Ishikawa (cell line): ENCODE measurements at regions not wholly inside any gene's neighbourhood (a gene's known extent, or its start where the extent isn't known, plus 50 kb on each side); places are given as distances from the start of the nearest gene placed in this dataset.

Source experiments
- CEBPB ChIP-seq: IDR thresholded peaks from 2 replicates; pipeline ENCODE4 v1.6.1; 2012
- CREB1 ChIP-seq: IDR thresholded peaks from 2 replicates; pipeline ENCODE4 v1.6.1; 2012; ENCODE audit warnings: low read depth
- EGR1 ChIP-seq: IDR thresholded peaks from 2 replicates; pipeline ENCODE4 v1.6.1; 2012
- EP300 ChIP-seq: IDR thresholded peaks from 2 replicates; pipeline ENCODE4 v1.6.1; 2012; ENCODE audit warnings: borderline replicate concordance
- FOXM1 ChIP-seq: IDR thresholded peaks from 2 replicates; pipeline ENCODE4 v1.6.1; 2012; ENCODE audit warnings: low read depth, borderline replicate concordance
- RAD21 ChIP-seq: IDR thresholded peaks from 2 replicates; pipeline ENCODE4 v1.6.1; 2012; ENCODE audit warnings: low read depth
- TAF1 ChIP-seq: IDR thresholded peaks from 2 replicates; pipeline ENCODE4 v1.6.1; 2012; ENCODE audit warnings: low read depth, mild to moderate bottlenecking
- TCF12 ChIP-seq: IDR thresholded peaks from 2 replicates; pipeline ENCODE4 v1.6.1; 2012; ENCODE audit warnings: low read depth
- TEAD4 ChIP-seq: IDR thresholded peaks from 2 replicates; pipeline ENCODE4 v1.6.1; 2012
- YY1 ChIP-seq: IDR thresholded peaks from 2 replicates; pipeline ENCODE4 v1.6.1; 2012; ENCODE audit warnings: low read depth
- TF ChIP-seq, protein P1 (sequence below): IDR thresholded peaks from 2 replicates; pipeline ENCODE4 v1.6.1; 2012
- TF ChIP-seq, protein P2 (sequence below): IDR thresholded peaks from 2 replicates; pipeline ENCODE4 v1.6.1; 2012; ENCODE audit warnings: low read depth, mild to moderate bottlenecking
- TF ChIP-seq, protein P3 (sequence below): IDR thresholded peaks from 2 replicates; pipeline ENCODE4 v1.6.1; 2012

DNA sequence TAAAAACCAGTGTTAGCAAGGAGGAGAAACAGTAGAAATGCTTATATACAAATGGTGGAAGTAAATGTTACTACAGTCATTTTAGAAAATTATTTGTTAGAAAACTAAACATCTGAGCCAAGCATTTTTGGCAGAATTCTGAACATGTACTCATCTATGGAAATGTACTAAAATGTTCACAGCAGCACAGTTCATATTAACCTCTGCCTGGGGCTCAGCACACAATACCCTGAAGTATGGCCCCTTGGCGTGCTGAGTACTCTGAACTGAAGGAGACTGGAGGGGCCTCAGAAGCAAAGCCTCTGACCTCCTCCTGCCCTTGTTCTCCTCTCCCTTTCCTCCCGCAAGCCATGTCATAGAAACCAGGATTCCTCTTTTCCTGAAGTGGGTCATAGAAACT is 66.2 kb upstream of the RALGAPA2 start:
- TF ChIP-seq, protein P1, sequence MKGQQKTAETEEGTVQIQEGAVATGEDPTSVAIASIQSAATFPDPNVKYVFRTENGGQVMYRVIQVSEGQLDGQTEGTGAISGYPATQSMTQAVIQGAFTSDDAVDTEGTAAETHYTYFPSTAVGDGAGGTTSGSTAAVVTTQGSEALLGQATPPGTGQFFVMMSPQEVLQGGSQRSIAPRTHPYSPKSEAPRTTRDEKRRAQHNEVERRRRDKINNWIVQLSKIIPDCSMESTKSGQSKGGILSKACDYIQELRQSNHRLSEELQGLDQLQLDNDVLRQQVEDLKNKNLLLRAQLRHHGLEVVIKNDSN = no peak
- TF ChIP-seq, protein P2, sequence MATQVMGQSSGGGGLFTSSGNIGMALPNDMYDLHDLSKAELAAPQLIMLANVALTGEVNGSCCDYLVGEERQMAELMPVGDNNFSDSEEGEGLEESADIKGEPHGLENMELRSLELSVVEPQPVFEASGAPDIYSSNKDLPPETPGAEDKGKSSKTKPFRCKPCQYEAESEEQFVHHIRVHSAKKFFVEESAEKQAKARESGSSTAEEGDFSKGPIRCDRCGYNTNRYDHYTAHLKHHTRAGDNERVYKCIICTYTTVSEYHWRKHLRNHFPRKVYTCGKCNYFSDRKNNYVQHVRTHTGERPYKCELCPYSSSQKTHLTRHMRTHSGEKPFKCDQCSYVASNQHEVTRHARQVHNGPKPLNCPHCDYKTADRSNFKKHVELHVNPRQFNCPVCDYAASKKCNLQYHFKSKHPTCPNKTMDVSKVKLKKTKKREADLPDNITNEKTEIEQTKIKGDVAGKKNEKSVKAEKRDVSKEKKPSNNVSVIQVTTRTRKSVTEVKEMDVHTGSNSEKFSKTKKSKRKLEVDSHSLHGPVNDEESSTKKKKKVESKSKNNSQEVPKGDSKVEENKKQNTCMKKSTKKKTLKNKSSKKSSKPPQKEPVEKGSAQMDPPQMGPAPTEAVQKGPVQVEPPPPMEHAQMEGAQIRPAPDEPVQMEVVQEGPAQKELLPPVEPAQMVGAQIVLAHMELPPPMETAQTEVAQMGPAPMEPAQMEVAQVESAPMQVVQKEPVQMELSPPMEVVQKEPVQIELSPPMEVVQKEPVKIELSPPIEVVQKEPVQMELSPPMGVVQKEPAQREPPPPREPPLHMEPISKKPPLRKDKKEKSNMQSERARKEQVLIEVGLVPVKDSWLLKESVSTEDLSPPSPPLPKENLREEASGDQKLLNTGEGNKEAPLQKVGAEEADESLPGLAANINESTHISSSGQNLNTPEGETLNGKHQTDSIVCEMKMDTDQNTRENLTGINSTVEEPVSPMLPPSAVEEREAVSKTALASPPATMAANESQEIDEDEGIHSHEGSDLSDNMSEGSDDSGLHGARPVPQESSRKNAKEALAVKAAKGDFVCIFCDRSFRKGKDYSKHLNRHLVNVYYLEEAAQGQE = no peak
- TF ChIP-seq CREB1 (no peak), RAD21 (no peak), EP300 (no peak), TCF12 (no peak), TAF1 (no peak), CEBPB (no peak), FOXM1 (no peak), TEAD4 (no peak), YY1 (no peak), EGR1 (no peak)
- TF ChIP-seq, protein P3, sequence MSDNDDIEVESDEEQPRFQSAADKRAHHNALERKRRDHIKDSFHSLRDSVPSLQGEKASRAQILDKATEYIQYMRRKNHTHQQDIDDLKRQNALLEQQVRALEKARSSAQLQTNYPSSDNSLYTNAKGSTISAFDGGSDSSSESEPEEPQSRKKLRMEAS = no peak
